ENCODE measurements at regions not wholly inside any gene's neighbourhood (a gene's known extent, or its start where the extent isn't known, plus 50 kb on each side); places are given as distances from the start of the nearest gene placed in this dataset.

DNA sequence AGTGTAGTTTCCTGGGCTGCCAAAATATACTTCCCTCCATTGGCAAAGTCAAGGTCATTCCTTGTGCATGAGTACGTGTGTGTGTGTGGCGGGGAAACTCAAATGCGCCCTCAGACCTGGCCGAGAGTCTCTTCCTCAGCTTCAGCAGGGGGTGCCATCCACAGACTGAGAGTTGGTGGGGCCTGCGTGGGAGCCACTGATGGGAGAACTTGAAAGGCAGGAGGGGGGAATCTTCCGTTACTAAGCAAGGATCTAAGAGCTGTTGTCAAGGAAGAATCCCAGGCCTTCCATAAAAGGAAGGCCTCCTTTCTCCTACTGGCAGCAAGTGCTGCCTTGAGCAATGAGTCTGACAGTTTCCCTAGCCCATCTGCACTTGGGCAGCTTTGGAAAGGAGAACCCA is 274.9 kb downstream of the EMP1 start:
- no peak overlapping the region for H3K4me3 ChIP-seq (ENCODE audit: low read depth, low read length)
- TF ChIP-seq, protein P1, sequence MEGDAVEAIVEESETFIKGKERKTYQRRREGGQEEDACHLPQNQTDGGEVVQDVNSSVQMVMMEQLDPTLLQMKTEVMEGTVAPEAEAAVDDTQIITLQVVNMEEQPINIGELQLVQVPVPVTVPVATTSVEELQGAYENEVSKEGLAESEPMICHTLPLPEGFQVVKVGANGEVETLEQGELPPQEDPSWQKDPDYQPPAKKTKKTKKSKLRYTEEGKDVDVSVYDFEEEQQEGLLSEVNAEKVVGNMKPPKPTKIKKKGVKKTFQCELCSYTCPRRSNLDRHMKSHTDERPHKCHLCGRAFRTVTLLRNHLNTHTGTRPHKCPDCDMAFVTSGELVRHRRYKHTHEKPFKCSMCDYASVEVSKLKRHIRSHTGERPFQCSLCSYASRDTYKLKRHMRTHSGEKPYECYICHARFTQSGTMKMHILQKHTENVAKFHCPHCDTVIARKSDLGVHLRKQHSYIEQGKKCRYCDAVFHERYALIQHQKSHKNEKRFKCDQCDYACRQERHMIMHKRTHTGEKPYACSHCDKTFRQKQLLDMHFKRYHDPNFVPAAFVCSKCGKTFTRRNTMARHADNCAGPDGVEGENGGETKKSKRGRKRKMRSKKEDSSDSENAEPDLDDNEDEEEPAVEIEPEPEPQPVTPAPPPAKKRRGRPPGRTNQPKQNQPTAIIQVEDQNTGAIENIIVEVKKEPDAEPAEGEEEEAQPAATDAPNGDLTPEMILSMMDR (IDR thresholded peaks at IDR 0.05; ENCODE audit: control insufficient read depth, extremely low read depth, insufficient read depth), result no peak
- no peak for DNase-seq (ENCODE audit: low read depth)

DNA sequence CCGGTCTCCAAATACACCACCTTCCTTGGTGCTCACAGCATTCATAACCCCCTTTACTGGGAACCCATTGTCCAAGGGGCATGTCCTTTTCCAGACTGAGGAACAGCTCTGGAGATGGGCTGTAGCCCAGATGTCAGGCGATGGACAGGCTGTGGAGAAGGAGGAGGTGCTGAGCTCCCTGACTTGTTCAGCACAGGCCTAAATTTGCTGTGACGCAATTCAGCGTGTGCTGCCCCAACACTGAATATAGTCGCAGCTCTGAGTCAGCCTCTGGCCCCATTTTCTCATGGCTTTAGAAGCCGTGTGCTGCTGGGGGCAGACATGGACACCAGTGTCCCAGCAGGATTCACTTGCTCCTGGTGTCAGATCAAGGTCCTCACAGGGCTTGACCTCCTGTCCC is 269.1 kb downstream of the EMP1 start:
- no peak for DNase-seq (ENCODE audit: low read depth)
- TF ChIP-seq, protein P1 (IDR thresholded peaks at IDR 0.05; ENCODE audit: control insufficient read depth, extremely low read depth, insufficient read depth), result no peak
- no peak overlapping the region for H3K4me3 ChIP-seq (ENCODE audit: low read depth, low read length)

DNA sequence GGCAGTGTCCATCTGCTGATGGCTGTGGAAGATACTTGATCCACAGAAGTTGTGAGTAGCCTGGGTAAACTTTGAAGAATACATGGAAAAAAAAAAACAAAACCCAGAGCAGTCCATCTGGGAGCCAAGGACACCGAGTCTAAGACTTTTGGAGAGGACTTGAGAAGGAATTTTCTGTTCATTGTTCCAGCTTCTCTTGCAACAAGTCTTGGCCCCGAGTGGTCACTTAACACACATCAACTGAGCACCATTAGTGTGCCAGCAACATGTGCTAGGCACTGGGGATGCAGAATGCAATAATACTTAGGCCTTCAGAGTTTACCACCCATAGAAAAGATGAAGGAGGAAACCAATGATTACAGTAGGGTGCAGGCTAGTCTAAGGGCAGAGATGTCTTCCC is 266.7 kb downstream of the EMP1 start:
- no peak overlapping the region for H3K4me3 ChIP-seq (ENCODE audit: low read depth, low read length)
- no peak for DNase-seq (ENCODE audit: low read depth)
- TF ChIP-seq, protein P1 (IDR thresholded peaks at IDR 0.05; ENCODE audit: control insufficient read depth, extremely low read depth, insufficient read depth), result no peak

DNA sequence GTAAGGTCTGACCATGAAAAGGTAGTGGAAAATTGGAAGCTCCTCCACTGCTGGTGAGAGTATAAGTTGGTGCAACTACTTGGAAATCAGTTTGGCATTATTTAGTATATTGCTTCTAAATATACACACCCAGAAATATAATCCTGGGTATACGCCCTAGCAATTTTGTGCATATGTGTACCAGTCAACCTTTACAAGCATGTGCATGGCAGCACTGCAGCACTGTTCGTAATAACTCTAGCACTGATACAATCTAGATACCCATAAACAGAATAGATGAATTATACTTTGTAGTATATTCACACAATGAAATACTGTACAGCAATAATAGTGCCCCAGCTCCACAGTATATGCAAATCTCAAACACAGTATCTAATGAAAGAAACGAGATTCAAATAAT is 265.9 kb downstream of the EMP1 start:
- H3K4me3 ChIP-seq (ENCODE audit: low read depth, low read length), result no peak overlapping the region
- TF ChIP-seq, protein P1 (IDR thresholded peaks at IDR 0.05; ENCODE audit: control insufficient read depth, extremely low read depth, insufficient read depth), result no peak
- DNase-seq (ENCODE audit: low read depth), result no peak

DNA sequence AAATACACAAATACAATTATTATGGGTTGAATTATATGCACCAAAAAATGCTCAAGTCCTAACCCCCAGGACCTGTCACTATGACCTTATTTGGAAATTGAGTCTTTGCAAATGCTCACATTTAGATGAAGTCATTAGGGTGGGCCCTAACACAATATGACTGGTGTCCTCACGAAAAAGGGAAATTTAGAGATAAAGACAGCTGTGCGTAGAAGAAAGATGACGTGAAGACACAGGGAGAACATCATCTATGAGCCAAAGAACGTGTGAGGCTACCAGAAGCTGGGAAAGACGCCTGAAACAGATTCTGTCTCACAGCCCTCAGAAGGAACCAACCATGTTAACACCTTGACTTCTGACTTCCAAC is 259.2 kb downstream of the EMP1 start:
- TF ChIP-seq, protein P1 (IDR thresholded peaks at IDR 0.05; ENCODE audit: control insufficient read depth, extremely low read depth, insufficient read depth), result no peak
- H3K4me3 ChIP-seq (ENCODE audit: low read depth, low read length), result no peak overlapping the region
- no peak for DNase-seq (ENCODE audit: low read depth)

DNA sequence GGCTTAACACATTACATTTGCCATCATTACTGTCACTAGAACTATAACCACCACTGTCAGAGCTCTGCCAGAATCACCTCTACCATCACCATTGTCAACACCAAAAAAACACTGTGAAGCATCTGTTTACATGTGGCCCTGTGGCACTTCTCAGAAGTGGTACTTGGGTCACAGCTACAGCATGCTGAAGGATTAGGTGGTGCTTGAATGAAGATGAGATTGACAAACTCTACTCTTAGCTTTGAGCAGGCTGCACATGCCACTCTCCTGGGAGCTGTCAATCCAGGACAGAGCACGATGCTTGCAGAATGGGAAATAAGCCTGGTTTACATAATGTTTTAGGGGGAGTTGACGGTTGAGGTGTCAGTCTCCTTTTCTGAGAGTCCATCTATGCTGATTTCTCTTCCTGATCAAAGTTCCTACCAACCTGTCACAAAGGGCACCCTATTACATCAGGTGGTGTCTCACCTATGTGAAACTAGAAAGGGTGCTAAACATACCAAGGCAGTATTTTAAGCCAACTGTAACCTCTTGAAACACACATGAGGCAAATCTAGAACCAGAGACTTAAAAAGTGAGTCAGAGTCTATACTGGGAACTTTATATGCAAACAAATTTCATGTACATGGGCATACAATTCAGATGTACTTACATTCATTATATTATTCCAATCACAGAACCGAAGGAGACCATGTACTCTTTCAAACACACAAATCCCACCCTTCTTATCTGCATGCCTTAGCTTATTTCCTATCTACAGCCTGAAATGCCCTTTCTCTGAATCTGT is 258.7 kb downstream of the EMP1 start:
- TF ChIP-seq, protein P1 (IDR thresholded peaks at IDR 0.05; ENCODE audit: control insufficient read depth, extremely low read depth, insufficient read depth), result no peak
- DNase-seq (ENCODE audit: low read depth), result no peak
- no peak overlapping the region for H3K4me3 ChIP-seq (ENCODE audit: low read depth, low read length)

All from LNCaP clone FGC (cell line).